Tibial artery (tissue), 4 donors: ENCODE measurements at regions not wholly inside any gene's neighbourhood (a gene's known extent, or its start where the extent isn't known, plus 50 kb on each side); places are given as distances from the start of the nearest gene placed in this dataset.

Experiments
- DNase-seq, 2 donors: peaks; one replicate each; pipeline ENCODE4 v3.0.0-alpha.2; 2019
- H3K27ac ChIP-seq, 2 donors: fragments of 200-600 bp; sonication (generic) in 1 of 2; 1 replicate in 1 of 2; 2 replicates in 1 of 2; pipeline ENCODE4 v1.5.1; 2018 to 2019; ENCODE audit warnings: mild to moderate bottlenecking in 1 of 2
- H3K27me3 ChIP-seq, 2 donors: fragments of 200-600 bp; sonication (generic) in 1 of 2; one replicate each; pipeline versions ENCODE4 v1.5.1 to v1.6.0; 2016 to 2019
- H3K36me3 ChIP-seq, 3 donors: fragments of 200-600 bp; sonication (generic) in 2 of 3; one replicate each; pipeline ENCODE4 v1.5.1; 2016 to 2019; ENCODE audit warnings: mild to moderate bottlenecking in 2 of 3
- H3K4me1 ChIP-seq, 4 donors: fragments of 200-600 bp; sonication (generic) in 2 of 4; 1 replicate in 3 of 4; 2 replicates in 1 of 4; pipeline ENCODE4 v1.5.1; 2016 to 2019
- H3K4me3 ChIP-seq, 2 donors: fragments of 200-600 bp; sonication (generic) in 1 of 2; 1 replicate in 1 of 2; 2 replicates in 1 of 2; pipeline ENCODE4 v1.5.1; 2018 to 2019; ENCODE audit warnings: mild to moderate bottlenecking in 2 of 2
- H3K9me3 ChIP-seq, 3 donors: fragments of 200-600 bp; sonication (generic) in 1 of 3; one replicate each; pipeline ENCODE4 v1.5.1; 2016 to 2019
- intact Hi-C: fragments of 100-400 bp; cut with DNase I; formaldehyde crosslinking; loops from one replicate; pipeline ENCODE4 v1.15.0; 2023; ENCODE audit warnings: low total_unique reads
- TF ChIP-seq, protein P1 (sequence below), 2 experiments: fragments of 200-600 bp in 1 of 2; fragments of 450-650 bp in 1 of 2; IDR thresholded peaks; one replicate each; pipeline ENCODE4 v1.5.1; 2017 to 2019; ENCODE audit warnings: antibody characterized with exemption in 2 of 2, mild to moderate bottlenecking in 1 of 2, moderate library complexity in 1 of 2

DNA sequence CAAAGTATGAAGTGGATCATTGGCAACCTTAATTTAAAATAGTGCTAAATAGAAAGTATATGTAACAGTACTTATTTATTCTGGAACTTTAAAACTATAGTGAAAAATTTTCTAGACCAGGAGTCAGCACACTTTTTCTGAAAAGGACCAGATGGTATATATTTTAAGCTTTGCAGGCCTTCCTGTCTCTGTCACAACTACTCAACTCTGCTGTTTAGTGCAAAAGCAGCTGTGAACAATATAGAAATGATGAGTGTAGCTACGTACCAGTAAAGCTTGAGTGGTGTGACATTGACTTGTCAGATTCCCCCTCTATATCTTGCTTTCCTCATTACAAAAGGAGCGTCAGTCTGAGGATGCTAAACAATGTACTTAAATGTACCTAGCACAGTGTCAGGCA lies 88.1 kb upstream of the IGFBP3 start:
- Histone ChIP-seq H3K36me3 (no peaks in the 10 kb centered on the region), H3K4me1 (peaks cover 0 to 9% (median 2%) of the 10 kb centered on the region in 4 donors), H3K27me3 (no peaks in the 10 kb centered on the region), H3K4me3 (no peak overlapping the region), H3K27ac (no peak overlapping the region), H3K9me3 (no peaks in the 10 kb centered on the region)
- DNase-seq: no peak
- intact Hi-C loops: no loop called here
- TF ChIP-seq, protein P1, sequence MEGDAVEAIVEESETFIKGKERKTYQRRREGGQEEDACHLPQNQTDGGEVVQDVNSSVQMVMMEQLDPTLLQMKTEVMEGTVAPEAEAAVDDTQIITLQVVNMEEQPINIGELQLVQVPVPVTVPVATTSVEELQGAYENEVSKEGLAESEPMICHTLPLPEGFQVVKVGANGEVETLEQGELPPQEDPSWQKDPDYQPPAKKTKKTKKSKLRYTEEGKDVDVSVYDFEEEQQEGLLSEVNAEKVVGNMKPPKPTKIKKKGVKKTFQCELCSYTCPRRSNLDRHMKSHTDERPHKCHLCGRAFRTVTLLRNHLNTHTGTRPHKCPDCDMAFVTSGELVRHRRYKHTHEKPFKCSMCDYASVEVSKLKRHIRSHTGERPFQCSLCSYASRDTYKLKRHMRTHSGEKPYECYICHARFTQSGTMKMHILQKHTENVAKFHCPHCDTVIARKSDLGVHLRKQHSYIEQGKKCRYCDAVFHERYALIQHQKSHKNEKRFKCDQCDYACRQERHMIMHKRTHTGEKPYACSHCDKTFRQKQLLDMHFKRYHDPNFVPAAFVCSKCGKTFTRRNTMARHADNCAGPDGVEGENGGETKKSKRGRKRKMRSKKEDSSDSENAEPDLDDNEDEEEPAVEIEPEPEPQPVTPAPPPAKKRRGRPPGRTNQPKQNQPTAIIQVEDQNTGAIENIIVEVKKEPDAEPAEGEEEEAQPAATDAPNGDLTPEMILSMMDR (IDR thresholded peaks at IDR 0.05): no peak

GRCh38 chr7:46007990-46008643 lies 87.0 kb upstream of the IGFBP3 start:
- H3K9me3 ChIP-seq: no peaks in the 10 kb centered on the region
- no peaks in the 10 kb centered on the region for H3K27me3 ChIP-seq
- no peak for DNase-seq
- no peak overlapping the region for H3K4me3 ChIP-seq
- peaks cover 0 to 9% (median 2%) of the 10 kb centered on the region in 4 donors for H3K4me1 ChIP-seq
- peak overlapping the region in 1 of 2 donors; percentile 19 for H3K27ac ChIP-seq
- intact Hi-C loops: no loop called here
- TF ChIP-seq, protein P1 (IDR thresholded peaks at IDR 0.05): no peak
- H3K36me3 ChIP-seq: no peaks in the 10 kb centered on the region

DNA sequence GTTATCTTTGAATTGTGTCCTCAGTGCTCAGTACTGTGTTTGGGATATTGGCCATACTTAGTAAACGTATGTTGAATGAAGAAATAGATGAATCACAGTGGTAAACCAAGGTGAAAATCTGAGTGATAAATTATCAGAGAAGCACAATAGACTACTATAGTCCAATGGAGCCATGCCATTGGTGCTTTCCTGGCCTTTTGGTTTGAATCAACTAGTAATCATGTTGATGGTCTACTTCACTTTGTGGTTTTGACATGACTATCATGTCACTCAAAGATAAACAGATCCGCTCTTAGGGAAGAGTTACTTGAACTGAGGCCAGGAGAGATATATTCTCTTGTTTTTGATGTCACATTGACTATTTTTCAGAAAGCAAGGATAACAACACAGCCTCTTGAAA lies 86.1 kb upstream of the IGFBP3 start:
- Histone ChIP-seq H3K4me1 (peaks cover 0 to 9% (median 2%) of the 10 kb centered on the region in 4 donors), H3K27ac (no peak overlapping the region), H3K4me3 (no peak overlapping the region), H3K9me3 (no peaks in the 10 kb centered on the region), H3K36me3 (no peaks in the 10 kb centered on the region), H3K27me3 (no peaks in the 10 kb centered on the region)
- intact Hi-C loops: no loop called here
- TF ChIP-seq, protein P1 (IDR thresholded peaks at IDR 0.05): no peak
- no peak for DNase-seq

GRCh38 chr7:46006723-46007122 lies 85.7 kb upstream of the IGFBP3 start:
- Histone ChIP-seq H3K36me3 (no peaks in the 10 kb centered on the region), H3K27ac (no peak overlapping the region), H3K4me1 (peaks cover 0 to 9% (median 2%) of the 10 kb centered on the region in 4 donors), H3K9me3 (no peaks in the 10 kb centered on the region), H3K27me3 (no peaks in the 10 kb centered on the region), H3K4me3 (no peak overlapping the region)
- TF ChIP-seq, protein P1 (IDR thresholded peaks at IDR 0.05): no peak
- DNase-seq: no peak
- intact Hi-C loops: no loop called here

DNA sequence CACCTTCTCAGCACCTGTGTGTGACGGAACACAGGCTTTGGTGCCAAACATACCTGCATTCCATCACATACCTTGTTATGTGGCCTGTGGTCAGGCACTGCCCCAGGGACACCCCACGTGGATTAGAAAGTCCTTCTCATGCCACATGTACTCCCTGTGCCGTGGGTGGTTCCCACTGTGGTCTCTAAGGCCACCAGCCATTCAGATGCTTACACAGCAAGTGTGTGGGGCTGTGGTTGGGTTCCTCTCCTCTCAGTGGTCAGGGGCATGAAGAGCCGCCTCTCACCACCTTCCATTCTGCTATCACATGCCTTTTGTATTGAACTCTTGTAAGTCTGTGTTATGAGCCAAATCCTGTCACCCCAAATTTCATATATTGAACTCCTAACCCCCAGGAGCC lies 85.1 kb upstream of the IGFBP3 start:
- Histone ChIP-seq H3K27me3 (no peaks in the 10 kb centered on the region), H3K27ac (no peak overlapping the region), H3K9me3 (no peaks in the 10 kb centered on the region), H3K4me3 (no peak overlapping the region), H3K4me1 (peaks cover 0 to 9% (median 2%) of the 10 kb centered on the region in 4 donors), H3K36me3 (no peaks in the 10 kb centered on the region)
- TF ChIP-seq, protein P1 (IDR thresholded peaks at IDR 0.05): no peak
- DNase-seq: no peak
- intact Hi-C loops: no loop called here
